ENCODE measurements at regions not wholly inside any gene's neighbourhood (a gene's known extent, or its start where the extent isn't known, plus 50 kb on each side); places are given as distances from the start of the nearest gene placed in this dataset.

Small RNAs in the stretch of these regions (small RNA-seq; reads per million reads assigned to genes)
- 0 reads per million in 3 donors for gene AC009101.1
- gene AC009161.2, result 0 reads per million in 3 donors
- 0 reads per million in 3 donors for gene AC018846.1
- 0 reads per million in 3 donors for gene AC138305.3
- gene RNU6-21P, result 0 to 0.06 (median 0) reads per million in 3 donors
